Right atrium auricular region (tissue), 2 donors: ENCODE measurements at regions not wholly inside any gene's neighbourhood (a gene's known extent, or its start where the extent isn't known, plus 50 kb on each side); places are given as distances from the start of the nearest gene placed in this dataset.

ENCODE experiments used
- DNase-seq: peaks from one replicate; pipeline ENCODE4 v3.0.0-alpha.2; 2019; ENCODE audit warnings: low spot score
- H3K27ac ChIP-seq, 2 donors: fragments of 200-600 bp; sonication (generic); 1 replicate in 1 of 2; 2 replicates in 1 of 2; pipeline ENCODE4 v1.5.1; 2016 to 2019
- H3K27me3 ChIP-seq, 2 donors: fragments of 200-600 bp; sonication (generic); one replicate each; pipeline versions ENCODE4 v1.5.1 to v1.6.0; 2017 to 2019
- H3K36me3 ChIP-seq: fragments of 200-600 bp; sonication (generic); one replicate; pipeline ENCODE4 v1.5.1; 2016
- H3K4me1 ChIP-seq, 2 donors: fragments of 200-600 bp; sonication (generic); one replicate each; pipeline versions ENCODE4 v1.5.1 to v1.6.0; 2017 to 2019
- H3K4me3 ChIP-seq, 2 donors: fragments of 200-600 bp; sonication (generic); 1 replicate in 1 of 2; 2 replicates in 1 of 2; pipeline ENCODE4 v1.5.1; 2017 to 2019; ENCODE audit warnings: mild to moderate bottlenecking in 1 of 2, moderate library complexity in 1 of 2
- H3K9me3 ChIP-seq, 2 donors: fragments of 200-600 bp; sonication (generic); one replicate each; pipeline ENCODE4 v1.5.1; 2019
- CTCF ChIP-seq, 2 donors: fragments of 200-600 bp; sonication (generic); IDR thresholded peaks; one replicate each; pipeline ENCODE4 v1.5.1; 2019; ENCODE audit warnings: antibody characterized with exemption in 2 of 2

- H3K36me3 ChIP-seq, result no peaks in the 10 kb centered on the region
- no peaks in the 10 kb centered on the region for H3K27me3 ChIP-seq
- no peak for TF ChIP-seq CTCF (IDR thresholded peaks at IDR 0.05)
- H3K4me1 ChIP-seq, result no peaks in the 10 kb centered on the region
- no peak overlapping the region for H3K27ac ChIP-seq
- no peak overlapping the region for H3K4me3 ChIP-seq
- no peaks in the 10 kb centered on the region for H3K9me3 ChIP-seq
- no peak for DNase-seq
Measured at GRCh38 chr2:155095613-155096012, 397.1 kb downstream of the KCNJ3 start.

GRCh38 chr2:155080373-155080772 lies 381.9 kb downstream of the KCNJ3 start:
- Histone ChIP-seq H3K9me3 (no peaks in the 10 kb centered on the region), H3K27me3 (no peaks in the 10 kb centered on the region), H3K4me3 (no peak overlapping the region), H3K4me1 (no peaks in the 10 kb centered on the region), H3K36me3 (no peaks in the 10 kb centered on the region), H3K27ac (no peak overlapping the region)
- no peak for DNase-seq
- TF ChIP-seq CTCF (IDR thresholded peaks at IDR 0.05), result no peak

GRCh38 chr2:155070489-155070888 lies 372.0 kb downstream of the KCNJ3 start:
- H3K4me1 ChIP-seq, result no peaks in the 10 kb centered on the region
- no peak for DNase-seq
- no peak for TF ChIP-seq CTCF (IDR thresholded peaks at IDR 0.05)

GRCh38 chr2:155062922-155063258 lies 364.4 kb downstream of the KCNJ3 start:
- Histone ChIP-seq H3K4me3 (no peak overlapping the region), H3K9me3 (peaks cover 0 to 6% of the 10 kb centered on the region in 2 donors), H3K4me1 (no peaks in the 10 kb centered on the region), H3K27ac (no peak overlapping the region), H3K27me3 (no peaks in the 10 kb centered on the region), H3K36me3 (no peaks in the 10 kb centered on the region)
- DNase-seq, result no peak
- no peak for TF ChIP-seq CTCF (IDR thresholded peaks at IDR 0.05)

More at GRCh38 chr2:155070489-155070888, 372.0 kb downstream of the KCNJ3 start:
- no peaks in the 10 kb centered on the region for H3K9me3 ChIP-seq
- H3K27me3 ChIP-seq, result no peaks in the 10 kb centered on the region
- no peaks in the 10 kb centered on the region for H3K36me3 ChIP-seq
- no peak overlapping the region for H3K27ac ChIP-seq
- no peak overlapping the region for H3K4me3 ChIP-seq

GRCh38 chr2:155062250-155062921 lies 363.9 kb downstream of the KCNJ3 start:
- no peak for TF ChIP-seq CTCF (IDR thresholded peaks at IDR 0.05)
- Histone ChIP-seq H3K36me3 (no peaks in the 10 kb centered on the region), H3K9me3 (peaks cover 0 to 6% of the 10 kb centered on the region in 2 donors), H3K4me1 (no peaks in the 10 kb centered on the region), H3K27ac (no peak overlapping the region), H3K27me3 (no peaks in the 10 kb centered on the region), H3K4me3 (no peak overlapping the region)
- DNase-seq, result no peak

GRCh38 chr2:155060896-155061295 lies 362.4 kb downstream of the KCNJ3 start:
- no peak overlapping the region for H3K27ac ChIP-seq
- peaks cover 0 to 6% of the 10 kb centered on the region in 2 donors for H3K9me3 ChIP-seq
- no peaks in the 10 kb centered on the region for H3K27me3 ChIP-seq
- no peak for TF ChIP-seq CTCF (IDR thresholded peaks at IDR 0.05)
- H3K36me3 ChIP-seq, result no peaks in the 10 kb centered on the region
- no peaks in the 10 kb centered on the region for H3K4me1 ChIP-seq
- H3K4me3 ChIP-seq, result no peak overlapping the region
- no peak for DNase-seq
